Dermis blood vessel endothelial cell (primary cell): ENCODE measurements at regions not wholly inside any gene's neighbourhood (a gene's known extent, or its start where the extent isn't known, plus 50 kb on each side); places are given as distances from the start of the nearest gene placed in this dataset.

Experiments
- DNase-seq: peaks from one replicate; pipeline ENCODE4 v3.0.0; 2010

DNA sequence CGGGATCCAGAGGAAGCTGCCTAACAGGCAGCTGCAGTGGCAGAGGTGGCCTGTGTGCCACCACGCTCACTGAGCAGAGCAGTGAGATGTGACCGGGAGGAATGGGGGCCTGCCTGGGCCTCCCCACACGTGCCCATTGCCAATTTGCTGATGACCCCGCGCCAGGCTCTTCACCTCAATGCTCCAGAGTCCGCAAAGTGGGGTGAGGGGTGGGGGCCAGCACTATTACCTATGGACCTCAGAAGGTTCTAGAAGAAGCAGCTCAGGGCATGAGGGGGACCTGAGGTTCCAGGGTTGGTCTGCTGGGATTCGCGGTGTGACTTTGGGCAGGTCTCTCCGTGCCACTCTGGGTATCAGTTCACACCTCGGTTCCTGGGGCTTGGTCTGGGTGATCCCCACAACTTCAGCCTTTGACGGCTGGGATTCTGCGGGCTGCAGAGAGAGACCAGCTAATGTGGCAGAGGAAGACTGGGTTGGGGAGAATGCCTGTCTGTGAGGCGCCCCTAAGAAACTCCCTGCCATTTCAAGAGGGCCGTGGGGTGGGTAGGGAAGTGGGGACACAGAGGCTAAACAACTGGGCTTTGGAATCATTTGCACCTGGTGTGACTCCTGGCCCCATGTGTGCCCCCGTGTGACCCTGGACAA is 231.0 kb upstream of the MVB12B start:
- no peak for DNase-seq

DNA sequence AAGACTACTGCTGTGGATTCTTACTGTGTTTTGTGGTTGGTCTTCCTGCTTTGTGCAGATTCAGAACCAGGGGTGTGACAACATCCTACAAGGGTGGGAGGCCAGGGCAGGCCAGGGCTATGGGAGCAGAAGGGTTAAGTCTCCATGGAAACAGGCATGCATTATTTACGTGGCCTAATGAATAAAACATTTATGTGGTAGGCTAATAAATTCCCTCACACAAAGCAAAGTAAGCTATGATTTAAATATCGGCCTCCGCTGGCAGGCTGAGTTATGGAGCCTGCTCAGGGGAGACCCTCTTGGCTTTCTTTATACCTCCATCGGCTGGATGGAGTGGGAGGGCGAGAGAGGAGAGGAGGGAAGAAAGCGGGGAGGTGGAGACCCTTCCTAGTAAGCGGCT is 230.3 kb upstream of the MVB12B start:
- no peak for DNase-seq

DNA sequence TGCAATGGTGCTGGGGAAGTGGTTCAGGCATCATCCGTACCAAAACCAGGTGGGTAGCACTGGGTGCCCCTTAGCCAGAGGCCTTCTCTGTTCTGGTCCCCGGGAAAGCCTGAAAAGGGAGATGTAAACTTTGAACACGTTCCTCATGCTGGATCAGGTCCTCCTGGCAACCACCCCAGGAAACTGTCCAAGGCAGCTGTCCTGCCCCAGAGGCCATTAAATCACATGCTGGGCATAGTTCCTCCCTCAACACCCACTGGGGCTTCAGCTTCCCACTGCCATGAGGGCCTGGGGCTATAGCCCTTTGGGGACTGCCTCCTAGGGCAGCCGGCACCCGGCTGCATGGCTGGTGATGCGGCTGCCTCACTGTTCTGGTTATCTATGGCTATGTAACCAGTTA is 228.9 kb upstream of the MVB12B start:
- DNase-seq, result no peak

DNA sequence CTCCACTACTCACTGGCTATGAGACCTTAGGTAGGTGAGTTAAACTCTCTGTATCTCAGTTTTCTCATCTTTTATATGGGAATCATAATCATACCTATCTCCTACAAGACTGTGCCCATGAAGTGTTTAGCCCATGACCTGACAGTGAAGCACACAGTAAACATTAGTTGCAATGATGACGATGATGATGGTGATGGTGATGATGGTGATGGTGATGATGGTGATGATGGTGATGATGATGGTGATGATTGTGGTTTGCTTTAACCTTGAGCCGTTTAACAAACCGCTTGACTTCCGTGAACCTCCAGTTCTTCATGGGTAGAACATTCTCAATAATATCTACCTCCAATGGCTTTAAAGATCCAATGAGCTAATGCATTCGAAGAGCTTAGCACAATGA is 220.2 kb upstream of the MVB12B start:
- no peak for DNase-seq

DNA sequence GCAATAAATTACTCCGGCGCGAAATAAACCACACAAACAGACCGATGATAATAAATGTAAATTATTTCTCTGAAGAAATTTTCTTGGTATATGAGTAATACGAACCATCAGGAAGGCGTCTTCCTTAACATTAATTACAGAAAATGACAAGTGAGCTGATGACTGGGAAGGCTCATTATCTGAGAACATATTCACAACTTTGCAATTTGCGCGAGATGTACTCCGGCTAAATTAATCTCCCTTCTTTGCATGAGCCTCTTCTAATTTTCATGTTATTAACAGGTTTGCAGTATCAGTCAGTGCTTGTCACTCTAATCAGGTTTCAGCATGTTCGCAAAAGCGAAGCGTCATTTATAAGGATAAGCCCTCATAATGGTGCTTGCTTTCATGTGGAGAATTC is 218.9 kb upstream of the MVB12B start:
- no peak for DNase-seq

DNA sequence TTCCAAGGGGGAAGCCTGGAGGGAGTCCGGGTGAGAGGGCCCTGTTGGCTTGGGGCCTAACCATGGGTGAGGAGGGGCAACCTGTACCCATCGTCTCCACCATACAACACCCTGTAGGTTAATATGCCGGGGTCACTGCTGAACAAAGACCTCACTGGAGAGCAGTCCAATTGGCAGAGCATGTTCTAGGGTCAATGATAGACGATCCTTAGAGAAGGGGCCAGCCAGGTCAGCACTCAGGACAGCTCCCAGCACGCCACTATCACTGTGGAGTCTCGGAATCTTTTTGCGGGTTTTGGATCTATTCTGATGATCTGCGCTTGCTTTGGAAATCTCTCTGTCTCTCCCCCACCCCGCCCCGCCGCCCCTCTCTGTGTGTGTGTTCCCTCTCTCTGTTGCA is 218.4 kb upstream of the MVB12B start:
- DNase-seq, result peak; percentile 36

DNA sequence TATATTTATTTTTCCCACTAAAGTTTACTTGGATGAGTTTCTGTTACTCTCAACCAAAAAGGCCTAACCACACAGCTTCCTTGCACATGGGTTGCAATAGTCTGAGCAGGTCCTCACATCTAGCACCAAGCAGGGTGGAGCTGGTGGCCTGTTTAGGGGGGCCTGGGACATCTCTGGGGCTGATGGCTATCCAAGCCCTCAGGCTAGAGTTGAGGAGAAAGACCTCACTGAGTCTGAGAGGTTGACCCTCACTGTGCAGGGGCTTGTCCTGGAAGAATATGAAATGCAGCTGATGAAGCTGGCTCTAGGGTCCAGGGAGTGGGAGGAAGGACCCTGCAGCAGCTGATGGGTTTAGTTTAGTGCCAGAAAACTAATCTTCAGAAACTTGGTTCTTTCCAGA is 217.1 kb upstream of the MVB12B start:
- no peak for DNase-seq

DNA sequence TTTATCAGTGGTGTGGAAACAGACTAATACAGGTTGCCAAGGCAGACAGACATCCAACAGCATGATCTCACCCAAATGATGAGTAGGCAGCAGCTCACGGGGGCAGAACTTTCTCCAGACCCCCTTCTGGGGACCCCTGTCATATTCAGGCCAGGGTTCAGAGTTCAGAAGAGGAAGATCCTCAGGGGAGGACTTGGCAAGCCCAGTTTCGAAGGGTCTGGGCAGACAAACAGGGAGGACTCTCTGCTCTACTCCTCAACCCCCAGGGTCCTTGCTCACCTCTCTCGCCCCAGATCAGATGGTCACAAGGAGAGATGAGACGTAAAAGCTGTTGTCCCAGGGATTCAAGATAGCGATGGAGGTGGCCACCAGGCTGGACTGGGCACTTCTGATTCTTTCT is 215.1 kb upstream of the MVB12B start:
- no peak for DNase-seq

DNA sequence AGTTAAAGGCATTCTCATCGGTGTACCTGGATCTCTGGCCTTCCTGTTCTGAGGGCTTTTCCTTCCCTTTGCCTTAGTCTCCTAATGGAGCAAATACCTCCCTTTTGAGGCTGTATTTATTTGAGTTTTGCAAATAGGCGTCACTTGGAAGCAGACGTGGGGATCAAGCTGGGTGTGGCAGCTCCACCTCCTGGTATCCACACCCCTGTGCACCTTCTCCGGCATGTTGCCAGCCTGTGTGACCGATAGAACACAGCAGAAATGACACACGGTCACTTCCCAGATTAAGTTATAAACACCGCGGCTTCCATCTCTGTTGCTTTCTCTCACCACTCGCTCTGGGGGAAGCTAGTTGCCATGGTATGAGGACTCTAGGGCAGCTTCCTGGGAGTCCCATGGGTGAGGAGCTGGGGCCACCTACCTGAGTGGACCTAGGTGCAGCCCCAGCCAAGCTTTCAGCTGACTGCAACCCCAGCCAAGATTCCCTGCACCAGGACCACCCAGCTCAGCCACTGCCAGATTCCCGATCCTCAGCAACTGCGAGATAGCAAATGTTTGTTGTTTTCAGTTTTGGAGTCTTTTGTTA is 214.4 kb upstream of the MVB12B start:
- no peak for DNase-seq

DNA sequence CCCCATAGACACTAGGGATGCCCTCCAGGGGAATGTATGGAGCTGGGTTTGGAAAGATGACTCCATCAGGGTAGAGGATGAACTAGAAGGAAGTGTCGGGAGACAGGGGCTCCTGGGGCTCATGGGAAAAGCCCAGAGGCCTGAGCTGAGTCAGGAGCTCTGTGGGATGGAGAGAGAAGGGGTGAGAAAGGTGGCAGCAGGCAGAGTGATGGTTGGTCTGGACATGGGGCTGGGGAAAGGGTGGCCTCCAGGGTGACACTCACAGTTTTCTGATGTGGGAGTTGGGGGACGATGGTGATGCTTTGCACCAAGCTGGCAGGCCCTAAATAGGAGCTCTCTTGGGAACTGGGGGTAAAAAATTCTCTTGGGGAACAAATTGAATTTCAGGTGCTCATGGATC is 213.5 kb upstream of the MVB12B start:
- no peak for DNase-seq

DNA sequence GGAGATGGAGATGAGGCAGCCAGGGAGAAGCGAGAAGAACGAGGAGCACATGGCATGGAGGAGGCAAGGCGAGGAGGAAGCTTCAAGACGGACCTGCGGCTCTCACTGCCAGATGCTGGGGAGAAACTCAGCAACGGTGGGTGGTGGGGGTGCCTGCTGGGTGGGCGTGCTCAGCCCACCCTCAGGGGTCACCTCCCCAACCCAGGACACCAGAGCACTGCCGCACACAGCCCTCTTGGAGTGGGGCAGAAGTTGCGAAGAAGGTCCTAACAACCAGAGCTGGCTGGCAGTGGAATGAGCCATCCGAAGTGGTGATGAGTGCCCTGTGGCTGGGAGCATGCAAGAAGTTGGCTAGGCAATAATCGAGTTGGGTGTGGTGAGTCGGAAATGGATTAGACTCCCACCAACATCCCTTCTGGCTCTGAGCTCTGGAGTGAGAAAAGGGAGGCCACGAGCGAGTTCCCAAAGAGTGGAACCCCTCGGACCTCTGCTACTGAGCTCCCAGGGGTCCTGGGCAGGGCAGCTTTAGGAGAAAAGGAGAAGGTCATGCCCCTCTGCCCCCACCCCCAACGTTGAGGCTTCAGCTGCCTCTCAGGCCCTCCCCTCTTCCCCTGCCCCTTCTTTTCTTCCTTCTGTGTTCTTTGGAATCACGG is 212.7 kb upstream of the MVB12B start:
- DNase-seq, result no peak

DNA sequence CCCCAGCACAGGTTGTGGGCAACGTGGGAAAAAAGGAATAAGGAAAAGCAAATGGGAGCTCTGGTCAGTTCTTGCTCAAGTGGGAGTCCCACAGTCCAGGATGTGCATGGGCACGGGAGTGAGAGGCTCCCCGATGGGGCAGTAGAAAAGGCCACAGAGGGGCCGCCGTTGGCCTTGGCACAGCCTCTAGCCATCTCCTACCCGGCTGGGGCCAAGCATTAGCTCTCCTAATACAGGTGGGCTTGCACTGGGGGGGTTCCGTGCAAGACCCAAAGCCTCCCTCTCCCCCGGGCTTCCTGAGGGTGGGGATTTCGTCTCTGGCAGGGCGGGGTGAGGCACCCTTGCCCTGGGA is 212.2 kb upstream of the MVB12B start:
- no peak for DNase-seq

DNA sequence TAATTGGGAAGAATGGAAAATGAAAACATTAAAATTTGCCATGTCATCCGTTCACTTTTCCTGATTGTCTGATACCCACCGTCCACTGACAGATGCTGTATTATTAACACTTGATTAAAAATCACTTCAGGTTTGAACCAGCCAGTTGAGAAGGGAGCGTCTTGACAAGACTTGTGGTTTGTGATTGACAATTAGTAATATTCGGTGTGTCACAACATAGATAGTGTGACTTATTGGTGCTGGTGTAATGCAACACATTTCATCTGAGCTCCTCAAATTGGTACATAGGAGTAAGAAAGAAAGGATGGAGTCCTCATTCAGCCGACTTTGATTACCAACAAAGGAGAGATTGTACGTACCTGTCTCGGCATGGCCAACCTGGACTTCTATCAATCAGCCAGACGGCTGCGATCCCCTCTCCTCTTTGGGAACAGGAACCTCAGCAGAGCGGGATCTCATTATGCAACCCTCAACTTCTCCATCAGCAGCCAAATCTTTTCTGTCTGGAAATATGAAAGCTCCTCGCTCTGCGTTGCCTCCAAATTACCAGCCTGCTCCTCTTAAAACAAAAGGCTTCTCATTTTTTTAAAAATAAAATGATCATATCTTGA is 211.7 kb upstream of the MVB12B start:
- DNase-seq, result no peak

DNA sequence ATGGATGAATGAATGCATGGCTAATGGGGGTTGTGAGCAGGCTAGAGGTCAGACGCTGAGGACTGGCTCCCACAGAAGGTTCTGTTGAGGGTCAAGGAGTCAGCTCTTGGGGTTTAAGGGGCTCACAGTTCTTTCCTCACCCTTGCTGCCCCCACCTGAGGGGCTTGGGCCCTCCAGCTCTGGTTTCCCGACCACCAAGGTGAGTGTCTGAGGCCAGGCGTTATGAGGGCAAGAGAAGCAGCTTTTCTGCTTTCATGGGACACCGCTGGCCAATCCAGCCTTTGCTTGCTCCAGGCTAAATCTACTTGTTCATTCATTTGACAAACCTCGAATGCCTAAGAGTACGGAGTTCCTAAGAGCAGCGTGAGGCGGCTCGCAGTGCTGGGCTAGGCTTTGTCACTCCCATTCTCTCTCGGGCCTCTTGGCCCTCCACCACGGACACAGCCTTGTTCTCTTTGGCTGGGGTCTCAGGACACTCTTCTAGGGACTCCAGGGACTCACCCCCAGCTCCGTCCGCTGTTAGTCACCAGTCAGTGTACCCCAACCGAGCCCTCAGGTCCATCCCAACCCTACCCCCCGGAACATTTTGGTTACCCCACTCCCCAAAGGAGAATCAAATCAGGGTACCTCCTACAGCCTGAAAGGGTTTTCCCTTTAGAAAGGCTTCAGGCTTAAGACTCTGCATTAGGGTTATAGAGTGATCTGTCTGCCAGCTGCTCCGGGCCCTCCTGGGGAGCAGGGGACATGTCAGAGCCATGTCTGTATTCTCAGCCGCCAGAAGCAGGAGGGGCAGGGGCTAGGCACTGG is 210.1 kb upstream of the MVB12B start:
- DNase-seq, result no peak

DNA sequence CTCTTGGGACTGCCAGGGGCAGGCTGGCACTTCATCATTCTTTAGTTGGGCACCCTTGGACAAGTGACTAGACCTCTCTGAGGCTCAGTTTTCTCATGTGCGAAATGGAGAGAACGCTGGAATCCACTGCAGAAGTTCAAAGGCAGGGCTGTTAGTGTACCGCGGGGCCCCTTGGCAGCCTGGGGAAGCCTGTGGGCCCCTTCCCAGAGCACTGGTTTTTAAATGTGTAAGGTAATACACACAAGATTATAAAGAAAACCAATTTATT is 209.5 kb upstream of the MVB12B start:
- DNase-seq, result no peak

DNA sequence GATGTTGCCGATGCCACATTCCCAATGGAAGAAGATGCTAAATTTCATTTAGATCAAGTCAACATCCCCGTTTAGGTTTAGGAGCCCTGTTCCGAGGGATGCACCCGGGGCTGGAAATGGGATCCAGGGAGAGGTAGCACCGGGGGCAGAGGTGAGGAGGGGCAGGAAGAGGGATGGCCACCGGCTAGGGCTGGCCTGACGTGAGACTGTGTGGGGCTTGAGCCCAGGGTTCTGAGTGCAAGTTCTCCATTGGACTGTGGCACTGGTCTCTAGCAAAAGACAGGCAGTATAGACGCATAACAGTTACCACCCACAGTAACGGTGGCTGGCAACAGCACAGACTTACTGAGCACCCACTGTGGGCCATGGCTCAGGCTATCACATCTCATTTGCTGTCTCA is 209.0 kb upstream of the MVB12B start:
- DNase-seq, result no peak

DNA sequence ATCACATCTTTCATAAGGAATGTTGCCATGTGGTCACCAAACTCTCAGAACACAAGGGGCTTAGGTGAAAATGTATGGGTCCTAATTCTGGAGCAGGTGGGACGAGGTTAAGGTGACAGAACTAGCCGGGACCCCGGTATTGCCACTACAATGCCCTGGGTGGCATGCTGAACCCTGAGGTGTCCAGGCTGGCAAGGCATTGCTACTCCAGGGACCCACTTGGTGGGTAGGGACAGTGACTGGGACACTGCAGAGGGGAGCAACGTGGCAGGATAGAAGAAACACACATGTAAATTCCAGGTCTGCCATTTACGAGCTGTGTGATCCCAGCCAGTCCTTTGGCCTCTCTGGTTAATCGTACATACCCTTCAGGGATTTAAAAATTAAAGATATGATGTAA is 206.9 kb upstream of the MVB12B start:
- no peak for DNase-seq

DNA sequence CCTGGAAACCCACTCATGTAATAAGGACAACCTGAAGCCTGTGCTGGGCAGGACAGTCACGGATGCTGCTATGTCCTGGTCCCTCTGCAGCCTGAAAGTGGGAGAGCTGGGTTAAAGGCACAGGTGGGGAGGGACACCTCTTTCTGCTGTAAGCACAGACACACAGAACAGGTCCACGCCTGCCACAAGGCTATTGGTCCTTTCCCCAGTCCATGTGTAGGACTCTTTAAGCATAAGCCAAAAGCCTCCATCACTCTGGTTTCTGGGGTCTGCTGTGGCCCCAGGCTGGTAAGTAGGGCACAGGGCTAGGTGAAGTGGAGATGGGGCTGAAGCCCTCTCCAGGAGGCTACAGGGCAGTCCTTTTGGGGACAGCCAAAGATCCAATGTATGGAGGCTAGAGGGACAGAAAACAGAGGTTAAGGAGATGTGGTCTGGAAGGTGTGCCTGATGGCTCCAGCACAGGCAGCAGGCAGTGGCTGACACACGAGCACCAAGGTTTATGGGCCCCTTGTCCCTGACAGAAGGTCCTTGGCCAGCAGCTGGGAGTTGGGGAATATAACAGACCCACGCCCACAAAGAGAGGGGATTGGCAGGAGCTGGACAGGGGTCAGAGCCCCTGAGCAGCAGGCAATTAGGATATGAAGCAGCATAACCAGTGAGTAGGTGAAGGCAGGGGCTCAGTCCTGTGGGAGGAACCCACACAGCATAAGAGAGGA is 203.6 kb upstream of the MVB12B start:
- DNase-seq, result no peak

DNA sequence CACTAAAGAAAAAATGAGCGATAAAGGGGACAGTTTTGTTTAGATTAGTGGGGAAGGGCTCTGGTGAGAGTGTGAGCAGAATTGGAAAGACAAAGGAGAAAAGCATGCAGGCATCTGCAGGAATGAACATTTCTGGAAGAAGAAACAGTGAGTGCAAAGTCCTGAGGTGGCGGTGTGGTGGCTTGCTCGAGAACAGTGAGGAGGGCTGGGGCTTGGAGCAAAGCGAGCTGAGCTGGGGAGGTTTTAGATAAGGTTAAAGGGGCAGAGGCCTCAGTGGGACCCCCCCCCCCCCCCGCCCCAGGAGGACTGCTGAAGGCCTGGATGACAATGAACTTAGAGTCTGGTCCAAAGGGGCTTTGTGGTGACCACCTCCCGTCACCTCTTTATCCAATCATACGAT is 202.7 kb upstream of the MVB12B start:
- DNase-seq, result no peak

DNA sequence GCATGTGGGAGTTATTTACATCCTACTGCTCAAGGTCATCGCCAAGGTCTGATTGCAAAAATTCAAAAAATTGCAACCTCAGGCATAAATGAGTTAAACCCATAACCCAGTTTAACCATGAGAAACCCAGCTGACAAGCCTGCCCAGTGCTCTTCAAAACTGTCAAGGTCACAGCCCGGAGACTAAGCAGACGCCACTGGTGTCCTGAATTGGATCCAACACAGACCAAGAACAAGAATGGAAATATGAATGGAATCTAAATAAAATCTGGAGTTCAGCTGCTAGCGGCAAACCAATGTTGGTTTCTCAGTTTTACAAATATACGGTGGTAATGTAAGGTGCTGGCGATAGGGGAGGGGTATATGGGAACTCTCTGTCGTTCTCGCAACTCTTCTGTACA is 201.5 kb upstream of the MVB12B start:
- DNase-seq, result no peak

DNA sequence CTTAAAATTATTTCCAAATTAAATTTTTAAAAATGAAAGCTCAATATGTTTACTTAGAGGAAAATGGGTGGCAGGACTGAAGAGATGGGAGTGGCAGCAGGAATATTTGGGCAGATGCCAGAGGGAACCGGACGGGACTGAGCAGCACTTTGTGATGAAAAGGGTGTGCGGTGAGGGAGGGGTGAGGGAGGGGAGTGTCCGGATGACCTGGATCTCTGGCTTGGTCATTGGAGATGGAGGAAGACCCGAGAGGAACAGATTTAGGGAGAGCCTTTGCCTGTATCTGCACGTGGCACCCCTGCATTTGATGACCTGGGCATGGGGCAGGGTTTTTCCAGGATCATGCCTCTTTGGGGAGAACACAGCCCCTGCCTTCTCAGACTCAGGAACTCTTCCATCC is 201.1 kb upstream of the MVB12B start:
- no peak for DNase-seq

DNA sequence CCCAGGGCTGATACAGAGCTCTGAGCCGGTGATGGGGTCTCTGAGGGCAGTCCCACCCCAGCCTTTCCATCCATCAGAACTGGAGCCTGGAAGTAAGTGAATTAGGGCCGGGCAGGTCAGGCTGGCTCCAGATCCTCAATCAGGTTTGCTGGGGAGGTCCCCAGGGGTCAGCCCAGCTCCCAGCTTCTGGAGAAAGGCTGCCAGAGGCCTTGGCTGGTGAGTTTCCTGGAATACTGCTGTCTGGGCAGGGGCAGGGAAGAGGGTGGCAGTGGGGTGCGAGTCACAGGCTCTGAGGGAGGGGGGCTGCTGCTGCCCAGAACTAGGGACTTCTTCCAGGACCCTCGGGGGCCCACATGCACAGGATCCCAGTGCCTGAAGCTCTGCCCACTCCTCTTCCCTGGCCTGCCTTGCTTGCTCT is 200.6 kb upstream of the MVB12B start:
- no peak for DNase-seq

DNA sequence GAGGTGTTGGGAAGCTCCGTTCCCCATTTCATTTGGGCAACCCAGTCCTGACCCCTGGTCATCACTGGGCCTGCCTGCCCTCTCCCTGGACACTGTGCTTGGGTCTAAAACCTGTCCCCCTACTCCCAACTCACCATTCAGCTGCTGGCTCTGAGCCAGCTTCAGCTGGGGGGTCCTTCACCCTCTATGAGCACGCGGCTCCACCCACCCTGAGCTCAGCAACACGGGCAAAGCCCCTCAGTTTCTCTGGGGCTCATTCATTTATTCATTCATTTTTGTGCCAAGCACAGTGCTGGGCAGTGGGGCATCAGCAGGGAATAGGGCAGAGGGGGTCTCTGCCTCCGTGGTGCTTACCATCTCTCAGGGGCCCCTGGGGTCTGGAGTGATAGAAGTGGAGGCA is 199.8 kb upstream of the MVB12B start:
- DNase-seq, result no peak
